ENCODE measurements at regions not wholly inside any gene's neighbourhood (a gene's known extent, or its start where the extent isn't known, plus 50 kb on each side); places are given as distances from the start of the nearest gene placed in this dataset.

DNA sequence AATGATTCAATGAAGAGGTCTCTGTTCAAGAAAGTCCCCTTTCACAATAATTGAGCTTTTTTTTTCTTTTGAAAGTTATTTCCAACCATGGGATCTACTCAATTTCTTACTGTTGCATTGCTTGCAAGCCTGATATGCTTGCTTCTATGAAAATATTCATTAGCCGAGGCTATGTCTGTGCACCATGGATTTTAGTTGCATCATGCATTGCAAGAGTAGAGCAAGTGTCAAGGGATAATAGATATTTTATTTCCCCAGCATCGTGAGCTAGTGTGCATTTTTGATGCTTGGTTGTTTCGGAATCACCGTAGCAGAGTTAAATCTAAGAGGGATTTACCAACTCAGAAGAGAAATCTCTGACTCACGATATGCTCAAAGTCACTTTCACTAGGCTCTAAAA lies 222.0 kb downstream of the SH2D4B start (continued):
- TF ChIP-seq CSDC2 (CRISPR knock-in tag; IDR thresholded peaks at IDR 0.05) (no peak), SNAI2 (CRISPR knock-in tag; IDR thresholded peaks at IDR 0.05) (no peak), OSR1 (CRISPR knock-in tag; IDR thresholded peaks at IDR 0.05) (no peak), TOX (CRISPR knock-in tag; IDR thresholded peaks at IDR 0.05; ENCODE audit: borderline replicate concordance) (no peak), ZNF70 (CRISPR knock-in tag; IDR thresholded peaks at IDR 0.05) (no peak), ZC3H10 (CRISPR knock-in tag; IDR thresholded peaks at IDR 0.05) (no peak), ESRRG (CRISPR knock-in tag; IDR thresholded peaks at IDR 0.05) (no peak), PPARA (CRISPR knock-in tag; IDR thresholded peaks at IDR 0.05; ENCODE audit: borderline replicate concordance) (no peak), BACH2 (CRISPR knock-in tag; IDR thresholded peaks at IDR 0.05; ENCODE audit: borderline replicate concordance) (no peak), RARB (CRISPR knock-in tag; IDR thresholded peaks at IDR 0.05) (no peak), ZNF8 (CRISPR knock-in tag; IDR thresholded peaks at IDR 0.05) (no peak), GLIS3 (CRISPR knock-in tag; IDR thresholded peaks at IDR 0.05) (no peak), ZFP3 (CRISPR knock-in tag; IDR thresholded peaks at IDR 0.05) (no peak)

DNA sequence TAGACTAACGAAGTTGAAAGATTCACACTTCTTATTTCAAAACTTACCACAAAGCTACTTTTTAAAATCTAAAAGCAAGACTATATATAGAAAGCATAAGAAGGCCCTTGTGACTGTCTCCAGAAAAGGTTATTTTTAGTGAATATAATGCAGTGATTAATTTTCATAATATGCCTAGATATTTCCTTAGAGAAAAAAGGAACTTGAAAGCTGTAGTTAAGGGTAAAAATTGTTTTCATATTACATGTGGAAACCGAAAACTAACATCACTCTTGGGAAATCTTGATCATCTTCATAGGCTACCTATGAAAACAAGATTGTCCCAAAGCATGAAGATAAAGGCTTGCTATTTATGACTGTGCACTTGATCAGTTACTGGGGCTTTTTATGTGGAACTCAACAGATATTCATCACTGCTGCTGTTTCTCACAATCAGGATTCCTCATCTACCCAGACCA lies 223.2 kb downstream of the SH2D4B start:
- no peak for ATAC-seq
- TF ChIP-seq ZNF70 (CRISPR knock-in tag; IDR thresholded peaks at IDR 0.05) = no peak
- TF ChIP-seq TCF4 (CRISPR knock-in tag; IDR thresholded peaks at IDR 0.05; ENCODE audit: borderline replicate concordance) = no peak
- TF ChIP-seq ZNF565 (CRISPR knock-in tag; conservative IDR thresholded peaks at IDR 0.05; ENCODE audit: low read depth) = no peak
- no peak for TF ChIP-seq TOX (CRISPR knock-in tag; IDR thresholded peaks at IDR 0.05; ENCODE audit: borderline replicate concordance)
- TF ChIP-seq ZC3H10 (CRISPR knock-in tag; IDR thresholded peaks at IDR 0.05) = no peak
- no peak for TF ChIP-seq OSR1 (CRISPR knock-in tag; IDR thresholded peaks at IDR 0.05)
- TF ChIP-seq PATZ1 (CRISPR knock-in tag; IDR thresholded peaks at IDR 0.05; ENCODE audit: borderline replicate concordance) = no peak
- no peak for TF ChIP-seq PPARA (CRISPR knock-in tag; IDR thresholded peaks at IDR 0.05; ENCODE audit: borderline replicate concordance)
- TF ChIP-seq, protein P1, sequence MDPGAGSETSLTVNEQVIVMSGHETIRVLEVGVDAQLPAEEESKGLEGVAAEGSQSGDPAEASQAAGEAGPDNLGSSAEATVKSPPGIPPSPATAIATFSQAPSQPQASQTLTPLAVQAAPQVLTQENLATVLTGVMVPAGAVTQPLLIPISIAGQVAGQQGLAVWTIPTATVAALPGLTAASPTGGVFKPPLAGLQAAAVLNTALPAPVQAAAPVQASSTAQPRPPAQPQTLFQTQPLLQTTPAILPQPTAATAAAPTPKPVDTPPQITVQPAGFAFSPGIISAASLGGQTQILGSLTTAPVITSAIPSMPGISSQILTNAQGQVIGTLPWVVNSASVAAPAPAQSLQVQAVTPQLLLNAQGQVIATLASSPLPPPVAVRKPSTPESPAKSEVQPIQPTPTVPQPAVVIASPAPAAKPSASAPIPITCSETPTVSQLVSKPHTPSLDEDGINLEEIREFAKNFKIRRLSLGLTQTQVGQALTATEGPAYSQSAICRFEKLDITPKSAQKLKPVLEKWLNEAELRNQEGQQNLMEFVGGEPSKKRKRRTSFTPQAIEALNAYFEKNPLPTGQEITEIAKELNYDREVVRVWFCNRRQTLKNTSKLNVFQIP (CRISPR knock-in tag; IDR thresholded peaks at IDR 0.05; ENCODE audit: borderline replicate concordance, low read depth) = no peak
- TF ChIP-seq ISL1 (CRISPR knock-in tag; IDR thresholded peaks at IDR 0.05) = no peak
- no peak for TF ChIP-seq CSDC2 (CRISPR knock-in tag; IDR thresholded peaks at IDR 0.05)
- no peak for TF ChIP-seq BACH2 (CRISPR knock-in tag; IDR thresholded peaks at IDR 0.05; ENCODE audit: borderline replicate concordance)
- no peak for TF ChIP-seq ESRRG (CRISPR knock-in tag; IDR thresholded peaks at IDR 0.05)
- TF ChIP-seq ZFP30 (CRISPR knock-in tag; IDR thresholded peaks at IDR 0.05) = no peak
- TF ChIP-seq ZFP3 (CRISPR knock-in tag; IDR thresholded peaks at IDR 0.05) = no peak
- TF ChIP-seq RARB (CRISPR knock-in tag; IDR thresholded peaks at IDR 0.05) = no peak
- TF ChIP-seq SNAI2 (CRISPR knock-in tag; IDR thresholded peaks at IDR 0.05) = no peak
- TF ChIP-seq, protein P2, sequence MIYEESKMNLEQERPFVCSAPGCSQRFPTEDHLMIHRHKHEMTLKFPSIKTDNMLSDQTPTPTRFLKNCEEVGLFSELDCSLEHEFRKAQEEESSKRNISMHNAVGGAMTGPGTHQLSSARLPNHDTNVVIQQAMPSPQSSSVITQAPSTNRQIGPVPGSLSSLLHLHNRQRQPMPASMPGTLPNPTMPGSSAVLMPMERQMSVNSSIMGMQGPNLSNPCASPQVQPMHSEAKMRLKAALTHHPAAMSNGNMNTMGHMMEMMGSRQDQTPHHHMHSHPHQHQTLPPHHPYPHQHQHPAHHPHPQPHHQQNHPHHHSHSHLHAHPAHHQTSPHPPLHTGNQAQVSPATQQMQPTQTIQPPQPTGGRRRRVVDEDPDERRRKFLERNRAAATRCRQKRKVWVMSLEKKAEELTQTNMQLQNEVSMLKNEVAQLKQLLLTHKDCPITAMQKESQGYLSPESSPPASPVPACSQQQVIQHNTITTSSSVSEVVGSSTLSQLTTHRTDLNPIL (CRISPR knock-in tag; IDR thresholded peaks at IDR 0.05; ENCODE audit: low read depth) = no peak

DNA sequence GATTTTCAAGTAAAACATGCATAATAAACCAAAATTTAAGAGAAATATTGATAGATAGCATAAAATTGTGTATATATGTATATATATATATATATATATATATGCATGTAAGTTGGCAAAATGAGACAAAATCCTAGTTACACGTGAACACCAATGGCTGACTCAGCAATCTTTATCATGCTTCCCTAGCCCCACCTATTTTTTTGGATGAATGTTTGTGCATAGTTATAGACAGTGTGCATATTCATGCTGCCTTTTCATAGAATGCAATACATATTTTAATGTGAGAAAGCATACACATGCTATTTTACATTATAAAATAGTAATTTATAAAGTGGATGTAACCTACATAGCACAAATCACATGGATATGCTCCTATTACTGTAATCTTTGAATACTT lies 230.3 kb downstream of the SH2D4B start:
- ATAC-seq = no peak
- TF ChIP-seq ZFP3 (CRISPR knock-in tag; IDR thresholded peaks at IDR 0.05) (no peak), BACH2 (CRISPR knock-in tag; IDR thresholded peaks at IDR 0.05; ENCODE audit: borderline replicate concordance) (no peak), ZNF70 (CRISPR knock-in tag; IDR thresholded peaks at IDR 0.05) (no peak), RARB (CRISPR knock-in tag; IDR thresholded peaks at IDR 0.05) (no peak), PATZ1 (CRISPR knock-in tag; IDR thresholded peaks at IDR 0.05; ENCODE audit: borderline replicate concordance) (no peak), TCF4 (CRISPR knock-in tag; IDR thresholded peaks at IDR 0.05; ENCODE audit: borderline replicate concordance) (no peak), GLIS3 (CRISPR knock-in tag; IDR thresholded peaks at IDR 0.05) (no peak), OSR1 (CRISPR knock-in tag; IDR thresholded peaks at IDR 0.05) (no peak), ZFP30 (CRISPR knock-in tag; IDR thresholded peaks at IDR 0.05) (no peak)
- TF ChIP-seq, protein P2 (CRISPR knock-in tag; IDR thresholded peaks at IDR 0.05; ENCODE audit: low read depth) = no peak
- TF ChIP-seq, protein P3, sequence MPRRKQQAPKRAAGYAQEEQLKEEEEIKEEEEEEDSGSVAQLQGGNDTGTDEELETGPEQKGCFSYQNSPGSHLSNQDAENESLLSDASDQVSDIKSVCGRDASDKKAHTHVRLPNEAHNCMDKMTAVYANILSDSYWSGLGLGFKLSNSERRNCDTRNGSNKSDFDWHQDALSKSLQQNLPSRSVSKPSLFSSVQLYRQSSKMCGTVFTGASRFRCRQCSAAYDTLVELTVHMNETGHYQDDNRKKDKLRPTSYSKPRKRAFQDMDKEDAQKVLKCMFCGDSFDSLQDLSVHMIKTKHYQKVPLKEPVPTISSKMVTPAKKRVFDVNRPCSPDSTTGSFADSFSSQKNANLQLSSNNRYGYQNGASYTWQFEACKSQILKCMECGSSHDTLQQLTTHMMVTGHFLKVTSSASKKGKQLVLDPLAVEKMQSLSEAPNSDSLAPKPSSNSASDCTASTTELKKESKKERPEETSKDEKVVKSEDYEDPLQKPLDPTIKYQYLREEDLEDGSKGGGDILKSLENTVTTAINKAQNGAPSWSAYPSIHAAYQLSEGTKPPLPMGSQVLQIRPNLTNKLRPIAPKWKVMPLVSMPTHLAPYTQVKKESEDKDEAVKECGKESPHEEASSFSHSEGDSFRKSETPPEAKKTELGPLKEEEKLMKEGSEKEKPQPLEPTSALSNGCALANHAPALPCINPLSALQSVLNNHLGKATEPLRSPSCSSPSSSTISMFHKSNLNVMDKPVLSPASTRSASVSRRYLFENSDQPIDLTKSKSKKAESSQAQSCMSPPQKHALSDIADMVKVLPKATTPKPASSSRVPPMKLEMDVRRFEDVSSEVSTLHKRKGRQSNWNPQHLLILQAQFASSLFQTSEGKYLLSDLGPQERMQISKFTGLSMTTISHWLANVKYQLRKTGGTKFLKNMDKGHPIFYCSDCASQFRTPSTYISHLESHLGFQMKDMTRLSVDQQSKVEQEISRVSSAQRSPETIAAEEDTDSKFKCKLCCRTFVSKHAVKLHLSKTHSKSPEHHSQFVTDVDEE (CRISPR knock-in tag; IDR thresholded peaks at IDR 0.05) = no peak
